CD4-positive, alpha-beta T cell treated with Interleukin-4 for 1 hour (primary cell): ENCODE measurements at regions not wholly inside any gene's neighbourhood (a gene's known extent, or its start where the extent isn't known, plus 50 kb on each side); places are given as distances from the start of the nearest gene placed in this dataset.
"Not testable (repeated sequence)": the region's sequence is repeated elsewhere in the genome, so short reads cannot be mapped to it uniquely, and the experiment has no call there.

Source experiments
- DNase-seq, 2 donors: peaks; one replicate each; pipeline ENCODE4 v3.0.0-alpha.2; 2020 to 2022

GRCh38 chr15:46880791-46881190, 836.5 kb upstream of the SEMA6D start:
- DNase-seq, result no peak

GRCh38 chr15:46892621-46893160, 824.6 kb upstream of the SEMA6D start:
- DNase-seq, result no peak

- DNase-seq, result no peak
These were observed 822.7 kb upstream of the SEMA6D start for GRCh38 chr15:46894644-46895043.

- no peak for DNase-seq
These were observed 820.0 kb upstream of the SEMA6D start for GRCh38 chr15:46897266-46897665.

- DNase-seq, result no peak
These were observed 816.3 kb upstream of the SEMA6D start for GRCh38 chr15:46901001-46901400.

- no peak for DNase-seq
These were observed 799.5 kb upstream of the SEMA6D start for GRCh38 chr15:46917721-46918252.

GRCh38 chr15:46918462-46919140, 798.7 kb upstream of the SEMA6D start:
- no peak for DNase-seq

- DNase-seq, result no peak
These were observed 795.4 kb upstream of the SEMA6D start for GRCh38 chr15:46921891-46922290.

GRCh38 chr15:46930426-46930825, 786.9 kb upstream of the SEMA6D start:
- no peak for DNase-seq

GRCh38 chr15:46933332-46933731, 784.0 kb upstream of the SEMA6D start:
- DNase-seq, result no peak

GRCh38 chr15:46934851-46935250, 782.5 kb upstream of the SEMA6D start:
- no peak for DNase-seq

GRCh38 chr15:46938169-46938568, 779.1 kb upstream of the SEMA6D start:
- DNase-seq, result no peak

GRCh38 chr15:46941241-46941640, 776.1 kb upstream of the SEMA6D start:
- DNase-seq, result no peak

GRCh38 chr15:46946953-46947352, 770.4 kb upstream of the SEMA6D start:
- DNase-seq, result no peak

- DNase-seq, result no peak
These were observed 761.7 kb upstream of the SEMA6D start for GRCh38 chr15:46955576-46955975.

GRCh38 chr15:46956456-46956855, 760.8 kb upstream of the SEMA6D start:
- no peak for DNase-seq

GRCh38 chr15:46956881-46957280, 760.4 kb upstream of the SEMA6D start:
- no peak for DNase-seq

- DNase-seq, result no peak
These were observed 756.7 kb upstream of the SEMA6D start for GRCh38 chr15:46960581-46960980.

GRCh38 chr15:46961795-46962194, 755.5 kb upstream of the SEMA6D start:
- no peak for DNase-seq

- DNase-seq, result not testable (repeated sequence)
These were observed 729.2 kb upstream of the SEMA6D start for GRCh38 chr15:46988055-46988454.

- no peak for DNase-seq
These were observed 720.9 kb upstream of the SEMA6D start for GRCh38 chr15:46996359-46996758.

GRCh38 chr15:46997501-46997900, 719.8 kb upstream of the SEMA6D start:
- no peak for DNase-seq

- no peak for DNase-seq
These were observed 713.7 kb upstream of the SEMA6D start for GRCh38 chr15:47003568-47003967.

GRCh38 chr15:47013446-47013845, 703.9 kb upstream of the SEMA6D start:
- DNase-seq, result no peak
